ENCODE measurements at regions not wholly inside any gene's neighbourhood (a gene's known extent, or its start where the extent isn't known, plus 50 kb on each side); places are given as distances from the start of the nearest gene placed in this dataset.

DNA sequence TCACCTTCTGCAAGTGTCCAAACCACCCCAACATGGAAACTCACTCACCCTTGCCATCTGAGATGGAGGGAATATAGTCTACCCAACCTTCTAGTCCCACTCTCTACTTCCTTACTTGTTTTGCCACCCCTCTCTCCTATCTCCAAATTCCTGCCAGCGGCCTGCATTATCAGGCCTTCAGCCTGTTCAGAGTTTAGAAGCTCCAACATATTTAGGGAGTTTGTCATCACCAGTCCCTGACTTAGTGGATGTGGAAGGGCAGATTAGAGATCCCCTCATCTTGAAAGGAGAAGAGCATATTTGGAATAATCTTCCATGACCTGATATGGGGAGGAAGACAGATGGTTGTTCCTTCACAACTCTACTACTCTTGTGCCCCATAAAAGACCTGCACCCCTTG, 281.4 kb upstream of the MAP3K7 start:
- TF ChIP-seq, protein P1, sequence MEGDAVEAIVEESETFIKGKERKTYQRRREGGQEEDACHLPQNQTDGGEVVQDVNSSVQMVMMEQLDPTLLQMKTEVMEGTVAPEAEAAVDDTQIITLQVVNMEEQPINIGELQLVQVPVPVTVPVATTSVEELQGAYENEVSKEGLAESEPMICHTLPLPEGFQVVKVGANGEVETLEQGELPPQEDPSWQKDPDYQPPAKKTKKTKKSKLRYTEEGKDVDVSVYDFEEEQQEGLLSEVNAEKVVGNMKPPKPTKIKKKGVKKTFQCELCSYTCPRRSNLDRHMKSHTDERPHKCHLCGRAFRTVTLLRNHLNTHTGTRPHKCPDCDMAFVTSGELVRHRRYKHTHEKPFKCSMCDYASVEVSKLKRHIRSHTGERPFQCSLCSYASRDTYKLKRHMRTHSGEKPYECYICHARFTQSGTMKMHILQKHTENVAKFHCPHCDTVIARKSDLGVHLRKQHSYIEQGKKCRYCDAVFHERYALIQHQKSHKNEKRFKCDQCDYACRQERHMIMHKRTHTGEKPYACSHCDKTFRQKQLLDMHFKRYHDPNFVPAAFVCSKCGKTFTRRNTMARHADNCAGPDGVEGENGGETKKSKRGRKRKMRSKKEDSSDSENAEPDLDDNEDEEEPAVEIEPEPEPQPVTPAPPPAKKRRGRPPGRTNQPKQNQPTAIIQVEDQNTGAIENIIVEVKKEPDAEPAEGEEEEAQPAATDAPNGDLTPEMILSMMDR (IDR thresholded peaks at IDR 0.05): no peak
- ATAC-seq (ENCODE audit: low FRiP score) (no peak), DNase-seq (ENCODE audit: low spot score) (no peak)

DNA sequence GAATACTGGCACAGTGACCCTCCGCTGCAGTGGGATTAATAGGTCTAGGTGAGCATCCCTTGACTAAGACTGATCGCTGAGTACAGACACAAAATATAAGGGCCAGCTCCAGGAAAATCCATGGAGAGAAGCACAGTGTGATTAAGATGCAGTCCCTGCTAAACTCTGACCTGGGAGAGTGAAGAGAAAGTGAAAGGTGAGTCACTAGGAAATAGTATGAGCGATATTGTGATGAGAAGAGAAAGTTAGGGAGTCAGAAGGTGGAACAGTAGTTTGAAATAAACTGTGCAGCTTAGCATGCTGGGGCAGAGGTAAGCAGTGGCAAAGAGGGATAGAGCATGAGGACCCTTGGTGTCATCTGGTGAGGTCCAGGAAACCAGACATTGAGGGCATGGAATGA, 278.6 kb upstream of the MAP3K7 start:
- TF ChIP-seq, protein P1 (IDR thresholded peaks at IDR 0.05): no peak
- DNase-seq (ENCODE audit: low spot score) (no peak), ATAC-seq (ENCODE audit: low FRiP score) (no peak)

DNA sequence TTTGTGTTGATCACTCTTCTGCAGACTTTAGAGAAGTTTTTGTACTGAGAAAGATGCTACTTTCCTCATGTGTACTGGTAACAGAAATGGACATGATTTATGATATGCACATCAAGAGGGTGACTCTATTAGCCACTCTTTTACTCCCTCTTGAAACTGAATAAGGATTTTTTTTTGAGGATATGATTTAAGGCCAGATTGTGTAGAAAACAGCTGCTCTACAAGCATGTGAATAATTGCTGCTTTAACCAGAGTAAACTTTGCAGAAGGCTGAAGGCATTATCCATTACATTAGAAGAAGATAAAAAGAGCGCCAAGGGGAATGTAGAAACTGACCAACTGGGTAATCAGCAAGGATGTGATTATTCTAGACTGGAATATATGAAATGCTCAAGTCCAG, 276.2 kb upstream of the MAP3K7 start:
- no peak for DNase-seq (ENCODE audit: low spot score)
- TF ChIP-seq, protein P1 (IDR thresholded peaks at IDR 0.05): no peak
- no peak for ATAC-seq (ENCODE audit: low FRiP score)

DNA sequence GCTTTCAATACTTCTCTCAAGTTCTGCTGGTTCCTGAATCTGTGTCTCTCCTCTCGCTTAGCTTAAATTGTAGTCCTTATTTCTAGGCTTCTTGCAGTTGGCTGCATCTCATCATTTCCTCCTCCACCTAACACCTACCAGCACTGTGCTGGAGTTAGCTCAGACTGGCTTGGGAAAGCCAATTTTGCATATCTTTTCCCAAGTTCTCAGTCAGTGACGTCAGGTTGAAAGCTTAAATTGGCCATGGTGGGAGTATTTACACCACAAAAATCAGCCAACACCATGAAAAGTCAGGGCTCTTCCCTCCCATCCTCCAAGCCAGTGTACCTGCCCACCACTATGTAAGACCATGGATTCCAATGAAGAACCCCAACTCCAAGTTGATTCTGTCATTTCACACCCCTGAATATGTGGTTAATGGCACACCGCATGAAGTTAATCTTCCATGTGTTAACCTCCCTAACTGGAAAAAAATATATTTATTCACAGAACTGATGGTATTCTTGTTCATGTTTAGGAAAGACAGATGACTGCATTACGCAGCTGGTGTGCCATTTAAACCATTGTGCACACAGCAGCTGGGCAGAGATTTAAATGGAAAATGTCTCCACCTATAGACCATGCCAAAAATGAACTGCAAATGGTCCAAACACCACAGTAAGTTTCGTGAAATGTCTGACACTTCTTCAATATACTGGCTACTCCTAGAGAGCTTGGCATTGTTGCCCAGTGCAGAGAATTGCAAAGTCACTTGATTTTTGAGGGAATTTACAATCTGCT, 274.1 kb upstream of the MAP3K7 start:
- no peak for ATAC-seq (ENCODE audit: low FRiP score)
- DNase-seq (ENCODE audit: low spot score): no peak
- TF ChIP-seq, protein P1 (IDR thresholded peaks at IDR 0.05): no peak

DNA sequence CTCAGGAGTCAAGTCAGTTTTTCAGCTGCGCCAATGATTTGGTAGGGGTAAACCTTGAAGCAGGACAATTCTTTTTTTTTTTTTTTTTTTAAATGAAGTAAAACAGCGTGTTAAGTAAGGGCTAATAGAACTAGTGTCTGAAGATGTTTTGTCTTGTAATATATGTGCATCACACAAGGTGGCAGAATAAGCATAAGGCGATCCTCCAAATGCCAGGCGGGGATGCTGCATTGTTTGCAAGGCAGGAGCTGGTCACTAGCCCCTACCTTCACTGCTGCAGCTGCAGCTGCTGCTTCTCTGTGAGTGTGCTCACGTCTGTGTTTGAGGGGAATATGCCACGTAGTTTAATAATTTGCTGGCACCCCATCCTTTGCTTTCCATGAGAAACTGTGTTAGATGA, 272.7 kb upstream of the MAP3K7 start:
- ATAC-seq (ENCODE audit: low FRiP score) (no peak), DNase-seq (ENCODE audit: low spot score) (no peak)
- TF ChIP-seq, protein P1 (IDR thresholded peaks at IDR 0.05): no peak

DNA sequence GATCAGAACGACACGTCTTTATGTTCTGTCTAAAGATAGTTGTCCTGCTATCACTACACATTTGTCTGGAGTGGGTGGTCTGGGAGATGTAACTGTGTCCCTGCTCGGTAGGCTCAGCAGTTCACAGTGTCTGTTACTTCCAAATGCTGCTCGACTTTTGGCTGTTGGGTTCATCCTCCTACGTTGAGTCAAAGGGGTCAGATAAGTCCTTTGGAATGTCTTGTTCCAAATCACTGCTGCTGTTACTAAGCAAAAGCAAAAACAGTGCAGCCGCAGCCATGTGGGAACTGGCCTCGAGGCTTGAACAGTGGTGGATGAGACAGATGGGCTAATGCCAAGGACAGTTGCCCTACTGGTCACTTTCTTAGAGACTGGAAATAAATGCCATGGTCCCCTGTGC, 272.2 kb upstream of the MAP3K7 start:
- ATAC-seq (ENCODE audit: low FRiP score) (no peak), DNase-seq (ENCODE audit: low spot score) (no peak)
- TF ChIP-seq, protein P1 (IDR thresholded peaks at IDR 0.05): no peak

DNA sequence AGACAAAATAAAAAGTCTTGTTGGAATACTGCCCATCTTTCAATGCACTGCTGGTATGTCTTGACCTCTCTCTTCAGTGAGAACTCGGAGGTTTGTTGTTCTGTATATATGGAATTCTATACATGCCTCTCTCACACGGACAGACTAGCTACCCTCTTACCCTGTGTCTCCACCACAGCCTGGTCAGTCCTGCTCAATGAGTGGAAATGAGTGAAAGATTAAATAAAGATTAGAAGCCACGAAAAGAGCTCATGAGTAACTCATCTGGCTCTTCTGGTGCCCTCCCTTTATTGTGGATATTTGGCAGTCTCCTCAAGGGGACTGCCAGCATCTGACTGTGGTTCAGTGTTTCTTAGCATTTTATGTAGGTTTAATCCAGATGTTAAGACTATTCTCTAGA, 262.8 kb upstream of the MAP3K7 start:
- TF ChIP-seq, protein P1 (IDR thresholded peaks at IDR 0.05): no peak
- DNase-seq (ENCODE audit: low spot score): no peak
- ATAC-seq (ENCODE audit: low FRiP score): no peak
